Mucosa of stomach (tissue), 1 donor: ENCODE measurements at regions not wholly inside any gene's neighbourhood (a gene's known extent, or its start where the extent isn't known, plus 50 kb on each side); places are given as distances from the start of the nearest gene placed in this dataset.
A peak's percentile ranks its signal among the peaks of the same experiment; 100 is the strongest.

Source experiments
- H3K27me3 ChIP-seq: one replicate; pipeline ENCODE4 v1.7.0; 2013; ENCODE audit warnings: mild to moderate bottlenecking, low read length; ENCODE audit not compliant: control insufficient read depth, insufficient read depth
- H3K36me3 ChIP-seq: one replicate; pipeline ENCODE4 v1.7.0; 2013; ENCODE audit warnings: low read length; ENCODE audit not compliant: control insufficient read depth, insufficient read depth
- H3K4me1 ChIP-seq: one replicate; pipeline ENCODE4 v1.7.0; 2013; ENCODE audit warnings: mild to moderate bottlenecking, low read length; ENCODE audit not compliant: control insufficient read depth, insufficient read depth
- H3K4me3 ChIP-seq: one replicate; pipeline ENCODE4 v1.7.0; 2013; ENCODE audit warnings: low read length
- H3K9ac ChIP-seq: one replicate; pipeline ENCODE4 v1.7.0; 2013; ENCODE audit warnings: mild to moderate bottlenecking, low read length, moderate library complexity
- H3K9me3 ChIP-seq: one replicate; pipeline ENCODE4 v1.7.0; 2013; ENCODE audit warnings: mild to moderate bottlenecking, low read length, moderate library complexity; ENCODE audit not compliant: control insufficient read depth
- donor health status: Pancreatic carcinoma.

- H3K36me3 ChIP-seq = no peaks in the 10 kb centered on the region
- no peak overlapping the region for H3K4me3 ChIP-seq
- H3K27me3 ChIP-seq = peaks cover 6% of the 10 kb centered on the region
- H3K9ac ChIP-seq = peak overlapping the region; percentile 15
- peaks cover 30% of the 10 kb centered on the region for H3K4me1 ChIP-seq
- no peaks in the 10 kb centered on the region for H3K9me3 ChIP-seq
These were observed 70.0 kb upstream of the INPP5A start for GRCh38 chr10:132467464-132468149.

GRCh38 chr10:132468216-132468615, 69.4 kb upstream of the INPP5A start:
- H3K4me1 ChIP-seq = peaks cover 27% of the 10 kb centered on the region
- H3K9ac ChIP-seq = no peak overlapping the region
- H3K36me3 ChIP-seq = no peaks in the 10 kb centered on the region
- H3K27me3 ChIP-seq = peaks cover 6% of the 10 kb centered on the region
- H3K9me3 ChIP-seq = no peaks in the 10 kb centered on the region
- H3K4me3 ChIP-seq = no peak overlapping the region

- H3K27me3 ChIP-seq = peaks cover 6% of the 10 kb centered on the region
- H3K36me3 ChIP-seq = no peaks in the 10 kb centered on the region
- H3K4me1 ChIP-seq = peaks cover 27% of the 10 kb centered on the region
- H3K4me3 ChIP-seq = no peak overlapping the region
- H3K9me3 ChIP-seq = no peaks in the 10 kb centered on the region
- H3K9ac ChIP-seq = no peak overlapping the region
These were observed 68.9 kb upstream of the INPP5A start for GRCh38 chr10:132468651-132469050.

GRCh38 chr10:132469197-132469884, 68.2 kb upstream of the INPP5A start:
- peaks cover 20% of the 10 kb centered on the region for H3K4me1 ChIP-seq
- no peaks in the 10 kb centered on the region for H3K9me3 ChIP-seq
- H3K4me3 ChIP-seq = no peak overlapping the region
- no peak overlapping the region for H3K9ac ChIP-seq
- H3K36me3 ChIP-seq = no peaks in the 10 kb centered on the region
- H3K27me3 ChIP-seq = peaks cover 6% of the 10 kb centered on the region

GRCh38 chr10:132470410-132471124, 67.0 kb upstream of the INPP5A start:
- peaks cover 6% of the 10 kb centered on the region for H3K27me3 ChIP-seq
- H3K4me1 ChIP-seq = peaks cover 10% of the 10 kb centered on the region
- no peaks in the 10 kb centered on the region for H3K36me3 ChIP-seq
- H3K9me3 ChIP-seq = no peaks in the 10 kb centered on the region
- no peak overlapping the region for H3K4me3 ChIP-seq
- no peak overlapping the region for H3K9ac ChIP-seq

- no peak overlapping the region for H3K4me3 ChIP-seq
- peaks cover 10% of the 10 kb centered on the region for H3K4me1 ChIP-seq
- peaks cover 6% of the 10 kb centered on the region for H3K27me3 ChIP-seq
- no peak overlapping the region for H3K9ac ChIP-seq
- H3K9me3 ChIP-seq = no peaks in the 10 kb centered on the region
- H3K36me3 ChIP-seq = no peaks in the 10 kb centered on the region
These were observed 66.5 kb upstream of the INPP5A start for GRCh38 chr10:132471125-132471451.

GRCh38 chr10:132471484-132471883, 66.1 kb upstream of the INPP5A start:
- no peaks in the 10 kb centered on the region for H3K36me3 ChIP-seq
- no peak overlapping the region for H3K4me3 ChIP-seq
- H3K9me3 ChIP-seq = no peaks in the 10 kb centered on the region
- peaks cover 6% of the 10 kb centered on the region for H3K27me3 ChIP-seq
- peaks cover 10% of the 10 kb centered on the region for H3K4me1 ChIP-seq
- H3K9ac ChIP-seq = no peak overlapping the region

GRCh38 chr10:132475086-132475485, 62.5 kb upstream of the INPP5A start:
- Histone ChIP-seq H3K4me3 (no peak overlapping the region), H3K4me1 (no peaks in the 10 kb centered on the region), H3K36me3 (no peaks in the 10 kb centered on the region), H3K9ac (no peak overlapping the region), H3K9me3 (no peaks in the 10 kb centered on the region), H3K27me3 (peaks cover 7% of the 10 kb centered on the region)

GRCh38 chr10:132476146-132477065, 61.2 kb upstream of the INPP5A start:
- Histone ChIP-seq H3K9ac (no peak overlapping the region), H3K9me3 (no peaks in the 10 kb centered on the region), H3K27me3 (peaks cover 12% of the 10 kb centered on the region), H3K4me1 (no peaks in the 10 kb centered on the region), H3K4me3 (no peak overlapping the region), H3K36me3 (no peaks in the 10 kb centered on the region)

- H3K4me3 ChIP-seq = no peak overlapping the region
- H3K27me3 ChIP-seq = peaks cover 13% of the 10 kb centered on the region
- no peak overlapping the region for H3K9ac ChIP-seq
- H3K36me3 ChIP-seq = no peaks in the 10 kb centered on the region
- no peaks in the 10 kb centered on the region for H3K4me1 ChIP-seq
- no peaks in the 10 kb centered on the region for H3K9me3 ChIP-seq
These were observed 60.6 kb upstream of the INPP5A start for GRCh38 chr10:132477066-132477397.

GRCh38 chr10:132477398-132478340, 59.9 kb upstream of the INPP5A start:
- H3K9me3 ChIP-seq = no peaks in the 10 kb centered on the region
- H3K4me3 ChIP-seq = no peak overlapping the region
- peaks cover 18% of the 10 kb centered on the region for H3K27me3 ChIP-seq
- no peaks in the 10 kb centered on the region for H3K36me3 ChIP-seq
- no peak overlapping the region for H3K9ac ChIP-seq
- H3K4me1 ChIP-seq = no peaks in the 10 kb centered on the region
